ELR (cell line): ENCODE measurements at regions not wholly inside any gene's neighbourhood (a gene's known extent, or its start where the extent isn't known, plus 50 kb on each side); places are given as distances from the start of the nearest gene placed in this dataset.
"Not testable (repeated sequence)": the region's sequence is repeated elsewhere in the genome, so short reads cannot be mapped to it uniquely, and the experiment has no call there.

ENCODE experiments used
- DNase-seq: peaks from one replicate; pipeline ENCODE4 v3.0.0-alpha.2; 2015; ENCODE audit warnings: low read depth

- no peak for DNase-seq
Measured at GRCh38 chr9:12424243-12424642, 268.9 kb upstream of the TYRP1 start.

DNA sequence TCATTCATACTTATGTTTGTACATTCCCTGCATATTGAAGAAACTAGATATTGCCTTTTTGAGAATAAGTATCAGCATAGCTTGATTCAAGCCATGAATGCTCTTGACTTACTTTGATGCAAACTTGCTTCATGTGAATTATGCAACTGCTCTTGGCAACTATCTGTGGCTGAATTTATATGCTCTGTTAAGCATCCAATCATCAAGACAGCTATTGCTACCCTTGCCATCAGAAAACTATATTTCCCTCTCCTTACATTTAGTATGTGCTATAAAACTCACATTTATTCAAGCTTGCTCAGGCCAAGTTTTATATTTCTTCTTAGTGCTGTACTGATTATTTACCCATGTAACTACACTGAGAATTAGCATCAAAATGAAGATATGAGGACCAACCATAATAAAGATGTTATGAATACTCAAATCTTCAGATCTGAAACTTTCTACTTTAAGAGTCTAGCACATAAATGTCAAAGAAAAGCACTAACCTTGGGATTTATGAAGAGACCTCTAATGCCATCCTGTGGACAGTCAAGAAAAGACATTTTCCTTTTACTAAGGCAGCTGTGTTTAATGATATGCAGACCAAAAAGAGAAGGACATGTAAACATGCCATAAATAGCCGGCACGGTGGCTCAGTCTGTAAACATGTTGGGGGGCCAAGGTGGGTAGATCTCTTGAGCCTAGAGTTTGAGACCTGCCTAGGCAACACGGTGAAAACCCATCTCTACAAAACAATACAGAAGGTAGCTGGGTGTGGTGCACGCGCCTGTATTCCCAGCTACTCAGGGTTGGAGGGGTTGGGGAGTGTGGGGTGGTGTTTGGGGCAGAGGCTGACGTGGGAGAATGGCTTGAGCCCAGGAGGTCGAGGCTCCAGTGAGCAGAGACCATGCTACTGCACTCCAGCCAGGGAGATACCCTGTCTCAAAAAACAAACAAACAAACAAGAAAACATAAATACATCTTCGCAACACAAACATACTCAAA is 267.0 kb upstream of the TYRP1 start:
- DNase-seq, result no peak

DNA sequence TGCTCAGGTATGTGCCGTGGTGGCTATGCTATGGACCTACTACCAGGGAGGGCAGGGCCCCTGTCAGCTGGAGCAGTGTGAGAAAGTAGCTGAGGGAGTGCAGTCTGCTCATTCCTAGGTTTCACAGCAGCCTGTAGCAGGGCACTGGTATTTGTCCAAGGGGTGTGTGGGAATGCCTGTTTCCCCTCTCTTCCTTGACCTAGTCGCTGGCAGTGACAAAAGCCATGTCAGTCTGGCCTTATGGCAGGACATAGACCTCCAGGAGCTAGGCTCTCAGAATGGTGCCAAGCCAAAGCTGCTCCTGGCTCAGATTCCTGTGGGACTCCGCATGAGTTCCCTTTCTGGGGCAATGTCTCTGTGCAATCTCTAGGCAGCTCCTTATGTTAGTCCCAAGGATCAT is 253.9 kb upstream of the TYRP1 start:
- no peak for DNase-seq

DNA sequence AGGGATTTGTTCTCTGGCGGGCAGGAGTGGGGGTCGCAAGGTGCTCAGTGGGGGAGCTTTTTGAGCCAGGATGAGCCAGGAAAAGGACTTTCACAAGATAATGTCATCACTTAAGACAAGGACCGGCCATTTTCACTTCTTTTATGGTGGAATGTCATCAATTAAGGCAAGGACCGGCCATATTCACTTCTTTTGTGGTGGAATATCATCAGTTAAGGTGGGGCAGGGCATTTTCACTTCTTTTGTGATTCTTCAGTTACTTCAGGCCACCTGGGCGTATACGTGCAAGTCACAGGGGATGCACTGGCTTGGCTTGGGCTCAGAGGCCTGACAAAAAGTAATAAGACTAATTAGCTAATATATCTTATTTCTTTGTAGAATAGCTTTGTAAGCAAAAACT is 252.1 kb upstream of the TYRP1 start:
- not testable (repeated sequence) for DNase-seq

DNA sequence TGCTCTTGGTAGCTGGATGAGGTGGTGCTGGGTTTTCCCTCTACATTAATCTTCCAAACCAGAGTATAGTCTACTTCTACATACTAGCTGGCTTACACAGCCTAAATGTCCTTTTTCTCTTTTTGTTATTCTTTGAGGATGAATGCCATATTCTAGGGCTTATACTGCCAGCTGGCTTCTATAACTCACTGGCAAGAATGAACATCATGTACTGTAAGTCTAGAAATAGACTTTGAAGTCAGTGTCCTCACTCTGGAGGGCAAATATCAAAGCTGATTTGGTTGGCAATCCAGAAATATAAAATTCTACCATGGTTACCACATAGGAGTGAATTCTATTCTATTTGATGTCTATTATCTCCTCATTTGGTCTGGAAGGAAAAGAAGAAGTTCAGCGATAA is 251.7 kb upstream of the TYRP1 start:
- no peak for DNase-seq

DNA sequence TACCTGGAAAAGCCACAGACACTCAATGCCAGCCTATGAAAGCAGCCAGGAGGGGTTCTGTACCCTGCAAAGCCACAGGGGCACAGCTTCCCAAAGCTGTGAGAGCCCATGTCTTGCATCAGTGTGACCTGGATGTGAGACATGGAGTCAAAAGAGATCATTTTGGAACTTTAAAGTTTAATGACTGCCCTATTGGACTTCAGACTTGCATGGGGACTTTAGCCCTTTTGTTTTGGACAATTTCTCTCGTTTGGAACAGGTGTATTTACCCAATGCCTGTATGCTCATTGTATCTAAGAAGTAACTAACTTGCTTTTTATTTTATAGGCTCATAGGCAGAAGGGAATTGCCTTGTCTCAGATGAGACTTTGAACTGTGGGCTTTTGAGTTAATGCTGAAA is 244.9 kb upstream of the TYRP1 start:
- no peak for DNase-seq

GRCh38 chr9:12457237-12457636 is 235.9 kb upstream of the TYRP1 start:
- no peak for DNase-seq

DNA sequence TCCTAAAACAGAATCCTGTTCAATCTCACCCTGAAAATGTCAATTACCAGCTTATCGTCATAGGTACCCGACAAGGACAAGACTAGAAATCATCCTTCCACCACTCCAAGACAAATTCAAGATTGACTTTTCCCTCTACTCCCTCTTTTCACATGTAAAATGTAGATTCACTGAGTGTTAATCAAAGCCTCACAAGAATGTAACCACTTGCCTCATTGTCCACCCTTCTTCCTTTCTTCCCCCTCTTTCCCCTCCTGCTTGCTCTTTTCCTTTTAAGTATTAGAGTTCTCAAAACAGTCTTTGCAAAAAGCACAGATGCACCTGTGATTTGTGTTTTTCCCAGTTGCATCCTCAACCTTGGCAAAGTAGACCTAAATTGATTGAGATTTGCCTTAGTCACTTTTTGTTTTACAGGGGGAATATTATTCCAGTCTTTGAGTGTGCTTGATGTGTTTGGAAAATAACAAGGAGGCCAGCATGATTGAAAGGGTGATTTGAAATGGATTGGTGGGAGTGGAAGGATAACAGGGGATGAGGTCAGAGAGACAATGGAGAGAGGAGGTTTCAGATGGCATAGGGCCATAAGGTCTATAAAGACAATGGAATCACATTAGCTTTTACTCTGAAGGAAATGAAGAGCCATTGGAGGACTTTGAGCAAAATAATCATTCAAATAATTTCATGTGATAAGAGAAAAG is 231.3 kb upstream of the TYRP1 start:
- DNase-seq, result no peak

- no peak for DNase-seq
Measured at GRCh38 chr9:12462861-12463260, 230.3 kb upstream of the TYRP1 start.

DNA sequence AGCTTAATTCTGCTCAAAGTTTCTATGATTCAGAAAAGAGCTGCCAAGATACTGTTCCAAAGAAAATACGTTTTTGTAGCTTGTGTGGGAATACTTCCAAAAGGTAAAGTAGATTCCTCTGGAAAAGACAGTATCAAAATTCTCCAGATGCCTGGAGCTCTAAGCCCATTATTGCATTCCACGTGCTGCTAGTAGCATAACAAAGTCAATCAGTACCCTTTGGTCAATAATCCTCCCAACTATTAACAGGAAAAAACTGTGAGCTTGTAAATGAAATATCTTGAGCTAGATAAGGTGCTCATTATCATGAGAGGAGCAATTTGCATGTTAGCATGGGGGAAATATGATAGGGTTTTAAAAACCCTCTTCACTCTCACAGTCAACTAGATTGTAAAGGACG is 229.5 kb upstream of the TYRP1 start:
- no peak for DNase-seq

DNA sequence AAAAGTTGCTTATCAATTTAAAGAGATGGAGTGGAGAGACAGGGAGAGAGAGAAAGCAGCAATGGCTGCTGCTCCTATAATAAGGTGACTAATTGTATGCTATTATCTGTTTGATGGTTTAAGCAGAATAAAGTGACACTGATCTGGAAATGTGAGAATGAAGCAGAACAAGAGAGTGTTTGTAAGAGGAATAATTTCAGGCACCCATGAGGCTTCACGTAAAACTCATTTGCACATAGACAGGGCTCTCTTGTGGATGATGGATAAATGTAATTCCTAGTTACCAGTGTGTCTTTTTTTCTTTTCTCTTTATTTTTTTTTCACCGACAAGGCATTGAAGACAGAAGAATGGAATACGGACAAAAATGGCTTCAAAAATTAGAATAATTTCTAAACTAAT is 228.8 kb upstream of the TYRP1 start:
- no peak for DNase-seq

DNA sequence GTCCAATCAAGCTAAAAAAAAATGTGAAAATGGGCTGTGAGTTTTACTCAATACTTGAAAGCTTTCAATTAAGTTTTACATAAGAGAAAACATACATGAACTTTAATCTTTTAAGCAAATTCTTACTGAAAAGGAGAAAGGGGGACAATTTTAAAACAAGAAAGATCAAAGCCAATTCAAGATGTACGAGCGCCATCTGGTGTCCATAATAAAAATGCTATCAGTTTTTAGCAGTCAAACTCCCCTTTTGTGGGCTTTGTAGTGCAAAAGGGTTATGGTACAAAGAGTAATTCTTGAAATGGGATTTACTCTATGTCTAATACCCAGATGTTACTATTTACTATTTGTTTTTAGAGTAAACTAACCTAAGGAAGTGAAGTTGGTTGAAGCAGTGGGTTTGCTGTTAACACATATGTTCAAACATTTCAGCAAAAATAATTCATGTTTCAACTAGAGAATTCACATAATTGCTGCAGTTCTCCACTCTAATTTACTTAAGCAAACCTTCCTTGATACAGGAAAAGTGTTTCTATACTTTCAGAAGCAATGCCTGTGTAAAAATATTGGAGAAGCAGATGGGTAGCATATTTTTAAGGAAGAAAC is 228.2 kb upstream of the TYRP1 start:
- peak; percentile 25 for DNase-seq

GRCh38 chr9:12469084-12469483 is 224.1 kb upstream of the TYRP1 start:
- no peak for DNase-seq

- DNase-seq, result no peak
Measured at GRCh38 chr9:12494411-12494810, 198.8 kb upstream of the TYRP1 start.

GRCh38 chr9:12497790-12498189 is 195.4 kb upstream of the TYRP1 start:
- DNase-seq, result no peak

DNA sequence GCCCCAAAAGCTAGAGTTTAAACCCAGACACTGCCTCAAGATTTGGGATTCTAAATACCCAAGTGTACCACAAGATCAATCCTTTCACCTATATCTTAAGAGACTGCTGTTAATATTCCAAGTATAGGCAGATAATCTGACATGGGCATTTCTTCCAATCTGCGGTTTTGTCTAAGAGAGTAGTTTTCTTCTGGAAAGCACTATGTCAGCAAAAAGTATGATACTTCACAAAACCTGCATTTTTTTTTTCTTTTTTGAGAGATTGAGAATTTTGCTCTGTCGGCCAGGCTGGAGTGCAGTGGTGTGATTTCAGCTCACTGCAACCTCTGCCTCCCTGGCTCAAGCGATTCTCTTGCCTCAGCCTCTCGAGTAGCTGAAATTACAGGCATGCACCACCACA is 190.7 kb upstream of the TYRP1 start:
- DNase-seq, result no peak

DNA sequence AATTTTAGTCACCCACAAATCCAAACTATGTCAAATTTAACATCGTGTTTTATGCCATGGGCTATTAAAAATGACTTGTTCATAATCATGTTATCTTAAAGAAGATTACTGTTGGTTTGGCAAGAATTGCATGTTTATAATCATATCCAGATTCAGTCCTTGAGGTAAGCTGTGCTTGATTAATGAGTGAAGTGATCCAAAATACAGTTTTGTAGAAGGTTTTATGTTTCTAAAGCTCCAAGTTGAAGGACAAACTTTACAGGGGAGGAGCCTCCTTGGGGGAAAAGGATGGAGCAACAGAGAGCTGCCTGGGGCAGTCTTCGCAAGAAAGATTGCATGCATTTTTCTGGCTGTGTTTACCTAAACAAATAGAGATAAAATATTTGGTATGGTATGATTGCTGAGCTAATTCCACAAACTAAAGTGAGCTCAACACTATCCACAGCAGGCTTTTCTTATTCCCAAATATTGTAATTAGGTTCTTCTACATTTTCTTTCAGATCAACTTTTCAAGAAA is 189.5 kb upstream of the TYRP1 start:
- DNase-seq, result no peak

DNA sequence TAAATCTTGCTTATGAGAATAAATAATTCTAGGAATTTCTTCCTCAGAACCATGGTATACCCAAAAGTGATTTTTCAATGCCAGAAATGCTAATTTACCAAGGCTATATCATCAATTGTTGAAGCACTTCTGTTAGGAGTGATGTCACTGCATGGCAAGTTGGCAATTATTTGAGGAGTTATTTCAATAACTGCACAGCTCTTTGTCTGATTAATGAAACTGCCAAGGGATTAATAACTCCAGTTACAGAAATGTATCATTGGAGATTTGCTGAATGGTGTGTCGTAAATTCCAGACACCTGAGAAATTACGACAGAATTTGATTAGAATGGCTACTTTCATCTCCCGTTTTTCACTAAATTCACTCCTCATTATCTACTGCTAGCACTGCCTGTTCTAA is 182.6 kb upstream of the TYRP1 start:
- no peak for DNase-seq

DNA sequence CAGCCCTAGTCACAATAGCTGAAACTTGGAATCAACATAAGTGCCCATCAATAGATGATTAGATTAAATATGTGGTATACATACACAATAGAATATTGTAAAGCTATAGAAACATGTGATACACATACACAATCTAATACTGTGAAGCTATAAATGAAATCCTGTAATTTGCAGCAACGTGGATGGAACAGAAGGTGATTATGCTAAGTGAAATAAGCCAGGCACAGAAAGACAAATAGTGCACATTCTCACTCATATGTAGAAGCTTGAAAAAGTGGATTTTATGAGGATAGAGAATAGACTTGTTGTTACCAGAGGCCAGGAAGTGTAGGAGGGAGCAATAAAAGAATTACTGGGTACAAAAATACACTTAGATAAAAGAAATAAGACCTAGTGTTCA is 181.5 kb upstream of the TYRP1 start:
- DNase-seq, result no peak

GRCh38 chr9:12516031-12516430 is 177.2 kb upstream of the TYRP1 start:
- DNase-seq, result no peak

DNA sequence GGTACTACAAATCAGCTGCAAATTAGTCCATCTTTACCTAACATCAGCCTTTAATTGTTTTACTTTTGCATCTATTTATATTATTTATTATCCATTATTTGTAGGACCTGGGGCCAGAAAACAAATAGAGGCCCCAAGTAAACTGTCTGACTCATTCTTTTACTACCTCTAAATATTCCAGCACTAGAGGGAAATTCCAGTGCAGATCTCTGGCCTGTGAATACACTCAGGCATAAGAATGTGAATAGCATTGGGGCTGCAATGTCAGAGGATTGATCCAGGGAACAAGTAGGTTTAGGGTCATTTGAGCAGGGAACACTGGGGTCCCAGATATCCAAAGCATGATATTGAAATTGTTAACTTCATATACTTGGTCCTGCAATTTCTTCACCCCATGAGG is 176.6 kb upstream of the TYRP1 start:
- DNase-seq, result no peak

DNA sequence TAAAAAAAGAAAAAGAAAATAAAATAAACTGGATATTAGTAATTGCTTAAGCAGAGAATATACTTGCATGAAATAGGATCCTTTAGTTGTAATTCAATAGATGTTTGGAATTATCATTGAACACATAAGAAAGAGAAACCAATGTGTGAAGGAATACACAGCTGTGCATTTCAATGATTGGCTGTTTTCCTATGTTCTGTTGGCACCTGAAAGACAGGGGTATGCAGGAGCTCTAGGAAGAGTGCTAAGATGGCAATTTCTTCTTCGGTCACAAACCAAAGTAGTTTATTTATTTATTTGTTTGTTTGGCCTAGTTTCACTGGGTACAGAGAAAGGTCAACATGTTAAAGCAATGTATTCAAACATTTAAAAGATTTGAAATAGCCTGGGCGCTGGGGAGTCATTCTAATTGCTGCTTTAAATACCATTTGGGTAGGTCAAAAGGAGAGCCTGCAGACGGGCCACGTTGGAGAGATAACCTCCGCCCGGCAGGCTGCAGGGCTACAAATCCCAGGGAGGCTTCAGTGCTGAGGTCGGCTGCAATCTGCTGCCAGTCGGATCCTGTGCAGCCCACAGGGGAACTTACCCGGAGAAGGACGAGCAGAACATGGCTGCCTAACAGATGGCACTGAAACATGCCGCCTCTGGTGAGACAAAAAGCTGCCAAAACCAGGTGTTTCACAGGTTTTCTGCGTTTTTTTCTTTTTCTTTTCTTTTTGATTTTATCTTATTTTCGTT is 154.2 kb upstream of the TYRP1 start:
- no peak for DNase-seq
